ENCODE measurements at regions not wholly inside any gene's neighbourhood (a gene's known extent, or its start where the extent isn't known, plus 50 kb on each side); places are given as distances from the start of the nearest gene placed in this dataset. TPM values are rescaled to one million over a fixed set of nuclear protein-coding genes. Genes with fewer than 3 reads are reported as not detected.
A peak's percentile ranks its signal among the peaks of the same experiment; 100 is the strongest.
"Not testable (repeated sequence)": the region's sequence is repeated elsewhere in the genome, so short reads cannot be mapped to it uniquely, and the experiment has no call there.

- DNase-seq = not testable (repeated sequence)
Observed at GRCh38 chrX:3435916-3436315, 89.5 kb upstream of the MXRA5 start.

GRCh38 chrX:3435057-3435456, 88.6 kb upstream of the MXRA5 start:
- no peak for DNase-seq

- DNase-seq = peak; percentile 48
Observed at GRCh38 chrX:3428792-3429191, 82.3 kb upstream of the MXRA5 start.

GRCh38 chrX:3426552-3426951, 80.1 kb upstream of the MXRA5 start:
- DNase-seq = no peak

GRCh38 chrX:3425031-3425430, 78.6 kb upstream of the MXRA5 start:
- no peak for DNase-seq

GRCh38 chrX:3420316-3420715, 73.9 kb upstream of the MXRA5 start:
- DNase-seq = no peak

GRCh38 chrX:3415011-3415410, 68.6 kb upstream of the MXRA5 start:
- no peak for DNase-seq

- not testable (repeated sequence) for DNase-seq
Observed at GRCh38 chrX:3411626-3412025, 65.2 kb upstream of the MXRA5 start.

- DNase-seq = not testable (repeated sequence)
Observed at GRCh38 chrX:3409936-3410335, 63.5 kb upstream of the MXRA5 start.

- DNase-seq = no peak
Observed at GRCh38 chrX:3407781-3408180, 61.3 kb upstream of the MXRA5 start.

- no peak for DNase-seq
Observed at GRCh38 chrX:3407121-3407520, 60.7 kb upstream of the MXRA5 start.

GRCh38 chrX:3403748-3404147, 57.3 kb upstream of the MXRA5 start:
- no peak for DNase-seq

Small RNAs in the stretch of these regions (small RNA-seq; reads per million reads assigned to genes)
- not detected for gene SNORA48B (ENCODE audit: low replicate concordance)
